Stimulated activated CD4-positive, alpha-beta T cell treated with anti-CD3 and anti-CD28 coated beads, Interleukin-15, amount 100 ng/mL, for 1 hour (primary cell): ENCODE measurements at regions not wholly inside any gene's neighbourhood (a gene's known extent, or its start where the extent isn't known, plus 50 kb on each side); places are given as distances from the start of the nearest gene placed in this dataset.

Experiments used
- DNase-seq, 2 donors: peaks; one replicate each; pipeline ENCODE4 v3.0.0-alpha.2; 2020; ENCODE audit warnings: low read depth in 1 of 2, low spot score in 1 of 2

DNA sequence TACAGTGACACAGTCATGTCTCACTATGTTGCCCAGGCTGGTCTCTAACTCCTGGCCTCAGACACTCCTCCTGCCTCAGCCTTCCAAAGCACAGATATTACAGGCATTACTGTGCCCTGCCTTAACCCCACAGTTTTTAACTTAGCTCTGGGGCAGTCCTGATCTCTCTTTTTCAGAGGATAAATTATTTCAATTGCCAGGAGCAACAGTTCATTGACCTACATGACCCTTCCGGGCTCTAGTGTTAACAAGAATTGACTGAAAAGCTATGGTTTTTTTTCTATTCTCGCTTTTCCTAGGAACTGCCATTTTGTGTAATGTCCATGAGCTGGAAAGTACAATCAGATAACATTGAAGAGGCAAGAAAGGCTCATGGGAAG is 92.8 kb downstream of the HNRNPLL start:
- no peak for DNase-seq

DNA sequence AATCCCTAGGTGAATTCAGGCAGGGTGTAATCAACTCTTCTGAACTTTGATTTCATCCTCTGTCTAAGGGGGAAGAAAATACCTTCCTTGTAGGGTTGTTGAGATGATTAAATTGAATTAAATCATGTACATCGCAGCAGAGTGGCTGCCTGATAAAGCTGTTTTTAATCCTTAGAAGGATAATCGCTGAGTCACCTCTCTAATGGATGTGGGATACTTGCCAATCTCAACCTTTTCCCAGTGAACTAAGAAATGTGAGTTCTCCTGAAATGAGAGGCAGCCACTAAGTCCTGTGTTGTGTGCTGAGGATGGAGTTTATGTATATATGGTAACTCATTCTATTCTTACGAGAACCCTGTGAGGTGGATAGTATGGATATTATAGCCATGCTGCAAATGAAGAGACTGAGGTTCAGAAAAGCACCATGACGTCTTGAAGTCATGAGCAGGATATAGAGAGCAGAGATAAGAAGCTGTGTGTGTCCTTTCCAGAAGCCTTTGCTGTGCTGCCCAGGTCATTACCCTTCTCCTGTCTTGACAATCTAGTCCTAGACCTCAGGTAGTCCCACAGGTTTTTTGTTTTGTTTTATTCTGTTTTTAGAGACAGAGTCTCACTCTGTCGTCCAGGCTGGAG is 93.3 kb downstream of the HNRNPLL start:
- no peak for DNase-seq

DNA sequence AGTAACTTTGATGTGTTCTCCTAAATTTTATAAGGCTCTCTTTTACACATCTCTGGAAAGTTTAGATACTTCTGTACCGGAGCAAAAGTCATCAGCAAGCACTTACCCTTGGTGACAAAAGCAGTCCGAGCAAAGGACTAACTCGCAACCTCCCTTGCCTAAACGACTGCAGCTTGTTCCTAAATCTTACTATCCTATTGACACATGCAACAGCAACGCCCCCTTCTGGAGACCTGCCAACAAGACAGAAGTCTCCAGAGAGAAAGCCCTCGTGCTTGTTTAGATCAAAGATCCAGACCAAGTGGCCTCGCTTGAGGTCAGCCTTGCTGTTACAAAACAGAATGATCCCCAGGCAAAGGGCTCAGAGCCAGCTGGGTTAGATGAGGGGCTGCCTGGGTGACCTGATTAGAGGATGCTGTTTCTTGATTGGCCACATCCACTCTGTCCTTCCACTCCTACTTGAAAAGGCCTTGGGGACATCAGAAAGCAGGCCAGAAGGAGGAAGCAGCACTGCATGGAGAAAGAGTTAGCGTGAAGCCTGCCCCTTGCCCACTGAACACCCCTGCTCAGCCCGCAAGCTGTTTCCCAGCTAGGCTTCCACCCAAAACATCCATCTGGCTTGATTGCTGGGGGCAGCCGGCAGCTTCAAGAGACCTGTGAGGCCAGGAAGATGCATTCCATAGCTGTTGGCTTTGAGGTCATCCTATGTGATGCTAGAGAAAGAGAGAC is 94.3 kb downstream of the HNRNPLL start:
- peak; percentile 53 for DNase-seq

DNA sequence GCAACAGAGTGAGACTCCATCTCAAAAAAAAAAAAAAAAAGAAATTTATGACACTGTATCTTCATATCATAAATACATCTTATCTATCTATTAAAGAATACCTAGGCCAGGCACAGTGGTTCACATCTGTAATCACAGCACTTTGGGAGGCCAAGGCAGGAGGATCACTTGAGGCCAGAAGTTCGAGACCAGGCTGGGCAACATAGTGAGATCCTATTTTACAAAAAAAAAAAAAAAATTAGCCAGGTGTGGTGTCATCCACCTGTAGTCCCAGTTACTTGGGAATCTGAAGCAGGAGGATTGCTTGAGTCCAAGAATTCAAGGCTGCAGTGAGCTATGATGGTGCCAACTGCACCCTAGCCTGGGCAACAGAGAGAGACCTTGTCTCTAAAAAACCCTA is 95.0 kb downstream of the HNRNPLL start:
- no peak for DNase-seq

DNA sequence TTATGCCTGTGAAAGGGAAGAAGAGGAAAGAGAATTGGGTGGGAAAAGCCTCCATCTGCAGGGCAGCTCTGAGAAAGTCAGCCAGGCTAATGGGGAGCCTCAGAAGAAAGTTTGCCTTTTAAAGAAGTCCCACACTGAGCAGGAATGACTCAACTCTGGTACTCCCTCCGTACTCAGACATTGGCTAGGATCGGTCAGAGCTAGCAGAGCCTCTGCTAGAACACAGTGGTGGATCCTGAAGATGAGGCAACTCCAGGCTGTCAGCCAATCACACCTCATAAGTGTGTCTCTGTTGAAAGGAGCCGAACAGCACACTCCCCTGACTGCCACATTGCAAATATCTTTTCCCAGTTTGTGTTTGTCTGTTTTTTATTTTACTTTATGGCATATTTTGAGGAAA is 96.9 kb downstream of the HNRNPLL start:
- DNase-seq: no peak

DNA sequence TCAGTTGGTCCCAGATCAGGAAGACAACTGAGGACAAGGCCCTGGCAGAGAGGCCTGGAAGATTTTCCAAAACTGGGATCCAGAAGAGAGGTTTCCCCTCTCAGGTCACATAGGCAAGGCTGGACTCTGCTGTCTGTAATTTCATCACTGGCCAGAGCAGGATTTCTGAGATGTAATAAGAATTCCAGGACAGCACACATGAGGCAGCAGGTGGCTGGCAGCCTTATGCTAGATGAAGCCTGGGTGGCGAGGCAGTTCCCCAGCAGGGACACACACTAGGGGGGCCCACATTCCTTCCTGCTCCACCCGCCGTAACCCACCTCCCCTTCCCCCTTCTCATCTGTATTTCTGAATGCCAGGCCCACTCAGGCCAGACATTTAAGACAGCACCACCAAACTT is 98.6 kb downstream of the HNRNPLL start:
- no peak for DNase-seq

DNA sequence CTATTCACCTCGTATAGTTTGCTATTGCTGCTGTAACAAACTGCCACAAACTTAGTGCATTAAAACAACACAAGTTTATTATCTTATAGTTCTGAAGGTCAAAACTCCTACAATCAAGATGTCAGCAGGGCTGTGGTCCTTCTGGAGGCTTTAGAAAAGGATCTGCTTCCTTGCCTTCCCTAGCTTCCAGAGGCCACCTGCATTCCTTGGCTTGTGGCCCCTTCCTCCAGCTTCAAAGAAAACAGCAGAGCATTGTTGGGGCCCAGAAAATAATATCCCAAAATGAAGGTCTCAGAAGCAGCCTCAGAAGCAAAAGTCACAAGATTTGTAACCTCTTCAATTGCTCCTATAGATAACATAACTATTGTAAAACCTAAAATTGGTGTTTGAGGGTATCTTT is 100.6 kb downstream of the HNRNPLL start:
- no peak for DNase-seq

DNA sequence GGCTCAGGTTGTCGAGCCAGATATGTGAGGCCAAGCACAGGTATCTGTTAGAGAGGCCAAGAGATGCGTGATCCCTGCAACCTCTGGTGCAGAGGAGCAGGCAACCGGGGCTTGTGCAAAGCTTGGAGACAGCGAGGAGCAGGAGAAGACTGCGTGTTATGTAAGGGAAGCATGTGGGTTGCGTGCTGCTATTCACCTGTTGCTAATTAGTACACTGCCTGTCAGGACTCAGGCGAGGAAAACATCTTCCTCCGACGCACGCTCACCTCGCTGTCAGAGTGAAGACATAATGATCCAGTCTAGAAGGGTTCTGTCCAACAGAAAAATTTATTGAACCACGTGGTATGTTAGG is 102.5 kb downstream of the HNRNPLL start:
- no peak for DNase-seq

DNA sequence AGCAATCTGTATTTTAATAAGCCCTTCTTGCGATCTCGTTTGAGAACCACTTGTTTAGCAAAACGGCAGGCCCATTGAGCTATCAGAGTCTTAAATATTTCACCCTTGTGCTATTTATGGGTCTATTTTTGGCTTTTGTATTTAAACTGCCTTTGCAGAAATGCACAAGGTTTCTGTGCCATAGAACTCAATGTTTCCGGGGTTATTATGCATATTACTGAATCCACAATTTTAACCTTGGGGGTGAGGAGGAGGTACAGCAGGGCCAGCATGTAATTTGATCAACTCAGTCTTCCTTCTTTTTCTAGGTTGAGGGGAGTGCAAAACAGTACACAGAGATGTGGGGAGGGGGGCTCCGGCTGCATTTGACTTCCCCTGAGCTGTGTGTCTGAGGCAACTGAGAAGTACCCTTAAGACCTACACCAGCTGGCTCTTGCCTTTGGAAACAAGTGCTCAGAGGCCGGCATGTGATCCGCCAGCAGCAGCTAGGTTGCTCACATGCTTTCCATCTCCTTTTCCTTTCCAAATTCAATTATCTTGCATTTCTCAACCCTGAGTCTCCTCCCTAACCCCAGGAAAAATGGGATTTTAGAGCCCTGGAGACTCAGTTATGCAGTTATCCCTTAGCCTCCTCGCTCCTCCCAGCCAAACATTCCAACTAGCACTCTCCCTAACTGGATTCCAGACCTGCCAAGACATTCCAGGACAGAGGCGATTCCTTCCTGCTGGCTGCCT is 103.0 kb downstream of the HNRNPLL start:
- DNase-seq: no peak

DNA sequence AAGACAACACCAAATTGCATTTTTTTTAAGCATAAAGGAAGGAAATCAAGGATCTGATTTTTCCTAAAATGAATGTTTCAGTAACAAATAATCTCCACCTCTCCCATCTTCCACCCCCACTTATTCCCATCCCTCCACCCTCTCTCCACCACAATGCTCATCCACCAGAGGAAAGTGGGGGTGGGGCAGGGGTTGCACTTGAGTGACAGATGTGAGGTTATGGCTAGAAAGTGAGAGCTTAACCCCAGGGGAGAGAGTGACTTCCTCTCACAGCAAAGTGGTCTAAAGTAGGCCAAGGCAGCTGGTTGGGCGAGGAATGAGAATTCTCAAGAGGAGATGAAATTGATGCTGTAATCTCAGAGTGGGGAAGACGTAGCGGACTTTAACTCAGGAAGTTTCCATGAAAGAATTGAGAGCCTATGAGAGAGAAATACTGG is 104.7 kb downstream of the HNRNPLL start:
- no peak for DNase-seq

DNA sequence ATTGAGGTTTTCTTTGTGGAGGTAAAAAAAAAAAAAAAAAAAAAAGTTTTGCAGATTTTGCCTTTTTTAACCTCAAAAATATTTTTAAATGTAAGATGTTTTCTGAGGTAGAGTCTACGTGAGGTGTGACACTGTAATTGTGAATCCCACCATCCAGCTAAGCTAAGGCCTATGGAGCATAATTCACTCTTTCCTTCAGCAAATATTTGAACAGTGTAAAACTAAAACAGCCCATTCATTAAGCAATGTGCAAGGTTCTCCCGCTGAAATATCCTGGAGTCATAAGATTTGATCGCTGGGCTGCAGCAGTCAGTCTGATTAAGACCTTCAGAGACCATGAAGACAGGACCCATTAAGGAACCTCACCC is 105.1 kb downstream of the HNRNPLL start:
- no peak for DNase-seq

DNA sequence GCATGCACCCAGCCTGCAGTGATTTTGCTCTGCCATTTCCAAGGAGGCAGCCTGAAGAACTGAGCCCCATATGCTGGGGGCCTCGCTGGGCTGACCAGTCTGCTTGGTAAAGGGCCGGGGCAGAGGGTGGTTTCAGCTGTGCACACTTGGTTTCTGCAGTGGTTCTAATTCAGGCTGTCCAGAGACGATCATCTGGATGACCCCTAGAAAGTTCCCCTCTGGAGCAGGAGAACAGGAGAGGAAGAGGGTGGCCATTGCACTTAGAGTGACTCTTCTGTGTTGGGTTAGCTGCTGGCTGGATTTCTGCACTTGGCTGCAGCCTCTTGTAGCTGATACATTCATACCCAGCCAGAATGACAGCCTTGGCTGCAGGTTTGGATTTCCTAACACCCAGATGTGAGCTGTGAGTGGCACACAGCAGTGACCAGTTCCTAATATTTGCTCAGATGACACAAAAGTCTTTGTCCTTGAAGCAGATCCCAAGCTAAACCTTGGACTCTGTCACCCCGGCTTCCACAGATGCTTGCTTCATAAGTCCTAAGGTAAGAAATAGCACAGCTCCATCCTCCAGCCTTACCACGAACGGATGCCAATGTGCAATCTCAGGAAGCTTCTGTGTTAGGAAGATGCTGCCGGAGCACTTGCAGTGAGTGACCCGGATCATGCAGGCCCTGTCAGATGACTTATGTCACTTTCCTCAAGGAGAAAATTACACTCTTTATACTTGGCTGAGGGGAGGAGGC is 105.6 kb downstream of the HNRNPLL start:
- no peak for DNase-seq

DNA sequence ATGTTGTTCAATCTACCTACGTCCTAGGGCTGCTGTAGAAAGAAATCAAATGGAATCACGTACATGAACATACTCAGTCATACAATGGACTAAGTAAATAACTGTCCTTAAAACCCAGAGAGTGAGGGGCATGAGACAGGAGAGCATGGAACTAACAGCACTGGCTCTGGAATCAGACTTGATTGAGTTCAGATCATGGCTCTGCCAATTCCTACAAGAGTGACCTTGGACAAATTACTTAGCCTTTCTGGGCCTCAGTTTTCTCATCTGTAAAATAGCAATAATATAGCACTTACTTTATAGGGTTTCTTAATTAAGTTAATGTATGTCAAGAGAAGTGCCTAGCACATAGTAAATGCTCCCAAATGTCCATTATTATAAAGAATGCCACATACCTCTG is 106.8 kb downstream of the HNRNPLL start:
- no peak for DNase-seq

DNA sequence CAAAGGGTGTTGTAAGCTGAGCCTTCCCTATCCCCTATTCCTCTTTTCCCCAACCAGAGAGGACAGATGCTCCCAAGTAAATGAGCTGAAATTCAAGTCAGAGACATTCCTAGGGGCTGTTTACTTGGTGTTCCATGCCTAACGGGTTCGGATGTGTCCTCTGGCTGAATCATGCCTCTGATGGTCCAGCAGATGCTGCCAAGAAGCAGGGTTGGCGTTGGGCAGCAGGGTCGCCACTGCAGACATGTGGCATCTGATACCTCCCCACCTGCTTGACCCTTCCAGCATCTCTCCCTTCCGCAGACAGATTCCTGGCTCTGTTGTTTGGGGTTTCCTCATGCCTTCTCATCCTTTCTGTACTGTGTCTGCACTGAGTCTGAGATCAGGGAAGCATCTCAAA is 108.3 kb downstream of the HNRNPLL start:
- DNase-seq: no peak

DNA sequence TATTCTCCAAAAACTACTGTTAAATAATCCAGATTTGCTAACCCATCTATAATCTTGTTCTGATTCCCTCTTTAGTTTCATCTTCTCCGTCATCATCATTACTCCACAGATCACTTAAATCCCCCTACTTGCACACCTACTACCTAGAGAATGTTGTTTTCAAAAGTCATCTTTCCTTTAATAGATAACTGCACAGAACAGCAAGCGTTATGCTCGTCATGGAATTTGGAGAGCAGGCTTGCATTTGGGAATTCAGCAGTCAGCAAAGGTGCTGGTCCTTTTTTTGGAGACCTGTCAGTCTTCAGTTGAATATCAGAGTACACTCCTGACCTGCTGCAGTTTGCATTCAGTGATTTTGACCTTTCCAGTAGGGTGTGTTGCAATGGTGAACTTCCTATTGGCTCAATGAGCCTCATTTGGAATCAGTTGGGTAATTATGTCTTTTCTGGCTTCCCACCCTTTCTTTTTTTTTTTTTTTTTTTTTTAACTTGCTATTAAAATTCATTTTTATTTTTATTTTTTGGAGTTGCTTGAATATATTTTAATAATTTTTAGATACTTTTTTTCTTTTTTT is 110.6 kb downstream of the HNRNPLL start:
- DNase-seq: no peak

DNA sequence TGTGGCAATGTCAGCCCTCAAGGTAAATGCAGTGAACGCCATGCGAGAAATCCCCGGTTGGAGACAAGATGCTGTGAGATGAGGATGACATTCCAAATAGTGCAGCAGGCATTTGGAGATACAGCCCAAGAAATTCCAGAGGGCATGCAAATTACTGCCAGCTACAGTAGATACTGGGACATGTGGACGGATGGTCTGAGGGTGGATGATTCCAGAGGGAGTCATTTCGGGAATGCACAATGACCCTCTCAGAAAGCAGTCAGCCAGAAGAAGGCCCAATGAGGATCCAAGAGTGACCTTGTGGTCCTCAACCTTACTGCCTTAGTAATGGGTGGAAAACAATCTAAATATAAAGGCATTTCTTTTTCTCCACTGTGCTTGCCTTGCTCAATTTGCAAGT is 111.3 kb downstream of the HNRNPLL start:
- DNase-seq: no peak

DNA sequence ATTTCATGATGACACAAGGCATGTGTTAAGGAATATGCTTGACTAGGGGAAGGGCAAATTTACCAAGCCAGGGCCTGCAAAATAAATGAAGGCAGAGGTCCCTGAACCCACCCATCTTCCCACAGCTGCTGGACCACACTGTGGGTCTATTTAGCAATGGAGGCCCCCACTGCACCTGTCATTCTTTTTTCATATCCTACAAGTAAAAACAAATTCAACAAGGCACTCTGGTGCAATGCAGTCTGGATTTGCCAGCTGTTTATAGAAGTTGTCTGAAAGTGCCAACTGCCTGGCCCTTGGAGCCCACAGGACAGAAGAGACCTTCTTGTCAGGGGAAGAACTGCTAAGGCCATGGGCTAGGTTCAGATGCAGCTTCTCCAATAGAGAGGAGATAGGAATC is 112.8 kb upstream of the ATL2 start:
- no peak for DNase-seq

DNA sequence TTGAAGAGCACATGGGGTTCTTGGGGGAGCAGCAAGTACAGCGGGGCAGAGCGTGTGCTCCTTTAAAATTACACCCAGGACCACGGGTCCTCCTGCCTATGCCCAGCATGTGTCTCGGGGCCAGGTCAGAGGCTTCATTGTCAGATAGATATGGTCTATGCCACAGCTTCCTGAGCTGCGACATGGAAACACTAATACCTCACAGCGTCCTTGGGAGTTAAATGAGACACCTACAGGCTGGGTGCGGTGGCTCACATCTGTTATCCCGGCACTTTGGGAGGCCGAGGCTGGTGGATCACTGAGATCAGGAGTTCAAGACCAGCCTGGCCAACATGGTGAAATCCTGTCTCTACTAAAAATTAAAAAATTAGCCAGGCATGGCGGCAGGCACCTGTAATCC is 110.8 kb upstream of the ATL2 start:
- no peak for DNase-seq

DNA sequence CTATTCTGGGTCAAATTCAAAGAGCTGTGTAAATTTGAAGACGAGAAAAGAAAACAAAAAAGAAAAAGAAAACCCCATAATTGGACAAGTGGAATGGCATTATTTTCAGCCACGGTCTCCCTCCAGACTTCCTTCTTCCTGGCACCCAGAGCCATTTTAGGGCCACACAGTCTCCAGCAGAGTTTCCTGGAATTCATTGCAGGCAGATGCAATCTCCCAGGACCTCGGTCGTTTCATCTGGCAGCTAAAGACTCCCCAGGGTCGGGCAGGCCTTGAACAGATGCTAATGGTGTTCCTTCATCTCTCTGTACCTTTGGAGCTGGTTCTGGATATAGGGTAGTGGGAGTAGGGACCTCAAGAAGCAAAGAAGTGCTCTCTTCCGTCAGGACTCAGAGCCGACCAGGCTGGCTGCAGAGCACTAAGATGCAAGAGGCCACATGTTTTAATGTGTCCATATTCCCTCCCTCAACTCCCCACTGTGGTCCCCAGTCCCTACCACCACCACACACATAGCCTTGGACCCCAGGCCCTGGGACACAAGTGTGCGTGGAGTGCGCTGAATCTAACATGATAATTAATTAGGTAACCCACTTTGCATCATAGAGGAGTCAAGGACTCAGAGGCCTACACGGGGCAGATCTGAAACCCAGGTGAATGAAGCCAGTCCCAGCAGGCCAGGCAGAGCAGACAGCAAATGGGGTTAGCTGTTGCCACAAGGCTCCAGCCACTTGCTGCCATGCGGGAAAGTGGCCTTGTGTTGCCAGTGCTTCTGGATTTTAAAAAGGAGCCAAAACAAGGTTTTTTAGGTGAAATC is 109.3 kb upstream of the ATL2 start:
- DNase-seq: no peak

DNA sequence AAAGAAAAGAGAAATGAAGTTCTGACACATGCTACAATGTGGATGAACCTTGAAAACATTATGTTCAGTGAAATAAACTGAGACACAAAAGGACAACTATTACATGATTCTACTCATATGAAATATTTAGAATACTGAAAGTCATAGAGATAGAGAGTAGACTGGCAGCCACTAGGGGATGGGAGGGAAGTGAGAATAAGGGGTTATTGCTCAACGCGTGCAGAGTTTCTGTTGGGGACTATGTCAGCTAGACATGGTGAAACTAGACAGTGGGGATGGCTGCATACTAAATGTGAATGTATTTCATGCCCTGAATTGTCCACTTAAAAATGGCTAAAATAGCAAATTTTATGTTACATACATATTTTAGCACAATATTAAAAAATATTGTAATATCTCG is 108.7 kb upstream of the ATL2 start:
- DNase-seq: no peak

DNA sequence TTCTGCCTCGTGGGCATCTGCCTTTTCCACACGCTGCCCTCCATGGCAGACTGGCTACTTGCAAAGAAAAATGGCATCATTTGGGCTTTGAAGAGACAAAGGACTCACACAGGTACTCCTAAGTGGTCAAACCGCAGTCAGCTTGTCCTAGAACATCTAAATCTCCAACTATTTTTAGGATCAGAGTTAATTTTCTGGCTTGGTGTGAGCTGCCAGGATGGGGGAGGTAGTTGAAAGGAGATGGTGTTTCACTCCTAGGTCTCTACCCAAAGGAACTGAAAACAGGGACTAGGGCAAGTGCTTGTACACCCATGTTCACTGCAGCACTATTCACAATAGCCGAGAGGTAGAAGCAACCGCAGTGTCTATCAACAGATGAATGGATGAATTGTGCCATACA is 107.9 kb upstream of the ATL2 start:
- no peak for DNase-seq
